Ovary (tissue), 7 donors: ENCODE measurements at regions not wholly inside any gene's neighbourhood (a gene's known extent, or its start where the extent isn't known, plus 50 kb on each side); places are given as distances from the start of the nearest gene placed in this dataset.

Experiments used
- DNase-seq, 5 donors: peaks; one replicate each; pipeline ENCODE4 v3.0.0-alpha.2; 2019 to 2020
- H3K27ac ChIP-seq, 2 donors: fragments of 200-600 bp; one replicate each; pipeline versions ENCODE4 v1.5.1 to v1.8.0; 2019 to 2022
- H3K27me3 ChIP-seq: fragments of 200-600 bp; one replicate; pipeline ENCODE4 v1.8.0; 2022
- H3K36me3 ChIP-seq: fragments of 200-600 bp; sonication (generic); one replicate; pipeline ENCODE4 v1.5.1; 2019
- H3K4me1 ChIP-seq: one replicate; pipeline ENCODE4 v1.8.1; 2013; ENCODE audit warnings: mild to moderate bottlenecking, moderate library complexity; ENCODE audit not compliant: insufficient read depth
- H3K4me3 ChIP-seq: fragments of 200-600 bp; sonication (generic); one replicate; pipeline ENCODE4 v1.5.1; 2017
- H3K9me3 ChIP-seq, 2 donors: fragments of 200-600 bp in 1 of 2; sonication (generic) in 1 of 2; one replicate each; pipeline versions ENCODE4 v1.5.1 to v1.8.1; 2013 to 2019; ENCODE audit warnings: mild to moderate bottlenecking in 1 of 2, moderate library complexity in 1 of 2
- EP300 ChIP-seq: sonication (generic); formaldehyde crosslinking; IDR thresholded peaks from one replicate; pipeline ENCODE4 v1.6.1; 2017; ENCODE audit warnings: antibody characterized with exemption
- POLR2A ChIP-seq: fragments of 450-650 bp; IDR thresholded peaks from one replicate; pipeline ENCODE4 v1.6.1; 2017; ENCODE audit warnings: antibody characterized with exemption, mild to moderate bottlenecking, moderate library complexity
- WGBS, 3 donors: extraction: QIAGEN DNeasy Blood & Tissue Kit in 1 of 3; methylation state at CpG; one replicate each; pipeline versions ENCODE4 v1.1.5 to v1.1.7; 2013 to 2017; 5-methylcytosine and 5-hydroxymethylcytosine counted together
- intact Hi-C, 4 donors: fragments of 100-400 bp; cut with DNase I; formaldehyde crosslinking; loops; one replicate each; pipeline versions ENCODE4 v1.11.0 to v1.15.1; 2022 to 2023
- TF ChIP-seq, protein P1 (sequence below), 3 donors: fragments of 450-650 bp in 2 of 3; fragments of 200-600 bp in 1 of 3; IDR thresholded peaks; one replicate each; pipeline versions ENCODE4 v1.5.1 to v1.8.0; 2016 to 2022; ENCODE audit warnings: antibody characterized with exemption in 3 of 3, mild to moderate bottlenecking in 1 of 3
- donor health status: DM: no; HTN: no; CAD: no; lungs with moderate emphysema.
- donor health status: DM: no; HTN: no; CAD: no.
- donor health status: Bipolar disorder and iron deficiency.
- donor health status: DM: no; HTN: no; CAD: no.
- donor health status: DM: yes; HTN: yes; CAD: no.

DNA sequence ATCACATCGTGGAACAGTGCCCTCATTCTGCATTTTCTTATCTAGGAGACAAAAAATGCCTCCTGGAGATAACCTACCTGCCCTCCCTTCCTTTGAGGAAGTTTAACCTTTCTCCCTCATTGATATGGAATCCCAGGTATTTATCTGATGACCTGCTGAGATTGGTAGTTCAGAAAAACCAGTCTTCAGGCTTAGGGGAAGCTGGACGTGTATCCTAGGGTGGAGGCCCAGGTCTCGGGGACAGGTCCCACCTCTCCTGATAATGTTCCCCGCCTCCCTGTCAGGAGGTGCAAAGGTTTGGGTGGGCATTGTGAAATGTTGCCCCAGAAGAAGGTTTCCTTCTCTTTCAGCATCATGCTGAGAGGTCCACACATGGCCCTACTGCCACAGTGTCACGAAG lies 186.9 kb upstream of the NAV2 start:
- WGBS, 3 donors = 62 to 78% (median 75%) methylated on average over 5 of the region's 5 CpGs
- no peaks in the 10 kb centered on the region for H3K9me3 ChIP-seq
- DNase-seq = no peak
- no peaks in the 10 kb centered on the region for H3K36me3 ChIP-seq
- no peaks in the 10 kb centered on the region for H3K27me3 ChIP-seq
- no peaks in the 10 kb centered on the region for H3K4me1 ChIP-seq
- no peak overlapping the region for H3K27ac ChIP-seq
- H3K4me3 ChIP-seq = no peak overlapping the region
- TF ChIP-seq POLR2A = no peak
- intact Hi-C loops = no loop called here

DNA sequence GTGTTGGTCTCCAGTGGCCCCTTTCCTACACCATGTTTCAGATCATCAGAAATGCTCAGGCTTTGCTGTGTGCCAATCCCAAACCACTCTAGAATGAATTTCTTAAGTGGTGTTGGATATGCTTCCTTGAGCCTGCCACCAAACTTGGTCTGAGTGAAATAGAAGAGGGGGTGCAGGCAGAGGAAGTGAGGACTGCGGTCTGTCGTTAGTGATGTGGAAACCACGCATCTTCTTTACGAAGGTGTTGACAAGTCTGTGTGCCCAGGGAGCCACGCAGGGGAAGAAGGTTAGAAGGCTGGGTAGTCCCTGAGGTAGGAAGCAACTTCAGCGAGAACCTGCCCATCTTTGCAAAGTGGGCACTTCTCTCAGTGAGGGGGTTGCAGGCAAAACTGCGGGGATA lies 187.4 kb upstream of the NAV2 start:
- no peak overlapping the region for H3K4me3 ChIP-seq
- WGBS, 3 donors = 82 to 93% (median 89%) methylated on average over 7 of the region's 7 CpGs
- DNase-seq = no peak
- intact Hi-C loops = no loop called here
- no peaks in the 10 kb centered on the region for H3K27me3 ChIP-seq
- no peak overlapping the region for H3K27ac ChIP-seq
- no peaks in the 10 kb centered on the region for H3K36me3 ChIP-seq
- TF ChIP-seq EP300 (no peak), POLR2A (no peak)
- TF ChIP-seq, protein P1, sequence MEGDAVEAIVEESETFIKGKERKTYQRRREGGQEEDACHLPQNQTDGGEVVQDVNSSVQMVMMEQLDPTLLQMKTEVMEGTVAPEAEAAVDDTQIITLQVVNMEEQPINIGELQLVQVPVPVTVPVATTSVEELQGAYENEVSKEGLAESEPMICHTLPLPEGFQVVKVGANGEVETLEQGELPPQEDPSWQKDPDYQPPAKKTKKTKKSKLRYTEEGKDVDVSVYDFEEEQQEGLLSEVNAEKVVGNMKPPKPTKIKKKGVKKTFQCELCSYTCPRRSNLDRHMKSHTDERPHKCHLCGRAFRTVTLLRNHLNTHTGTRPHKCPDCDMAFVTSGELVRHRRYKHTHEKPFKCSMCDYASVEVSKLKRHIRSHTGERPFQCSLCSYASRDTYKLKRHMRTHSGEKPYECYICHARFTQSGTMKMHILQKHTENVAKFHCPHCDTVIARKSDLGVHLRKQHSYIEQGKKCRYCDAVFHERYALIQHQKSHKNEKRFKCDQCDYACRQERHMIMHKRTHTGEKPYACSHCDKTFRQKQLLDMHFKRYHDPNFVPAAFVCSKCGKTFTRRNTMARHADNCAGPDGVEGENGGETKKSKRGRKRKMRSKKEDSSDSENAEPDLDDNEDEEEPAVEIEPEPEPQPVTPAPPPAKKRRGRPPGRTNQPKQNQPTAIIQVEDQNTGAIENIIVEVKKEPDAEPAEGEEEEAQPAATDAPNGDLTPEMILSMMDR (IDR thresholded peaks at IDR 0.05) = no peak
- no peaks in the 10 kb centered on the region for H3K4me1 ChIP-seq
- H3K9me3 ChIP-seq = no peaks in the 10 kb centered on the region

DNA sequence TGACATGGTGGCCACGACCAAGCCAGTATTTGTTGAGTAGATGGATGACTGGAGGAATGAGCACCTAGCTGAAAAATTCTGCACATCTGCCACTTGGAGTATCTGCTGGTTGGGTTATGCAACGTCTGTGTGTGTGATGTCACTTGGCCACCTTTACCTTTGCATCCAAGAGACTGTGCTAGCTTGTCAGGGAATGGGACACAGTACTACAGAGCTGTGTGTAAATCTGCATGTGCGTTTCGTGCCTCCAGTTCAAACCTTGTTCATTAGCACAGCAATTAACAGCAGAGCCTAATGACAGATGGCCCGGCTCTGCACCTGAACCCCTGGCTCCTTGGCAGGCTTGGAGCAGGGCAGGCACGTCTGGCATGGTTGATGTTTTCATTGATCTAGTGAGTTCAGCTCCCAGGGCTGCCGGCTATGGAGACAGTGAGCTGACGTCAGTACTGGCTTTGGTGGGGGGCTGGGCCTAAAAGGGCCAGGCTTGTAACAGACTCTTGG lies 188.4 kb upstream of the NAV2 start:
- no peak for DNase-seq
- no peak for TF ChIP-seq EP300
- no peak for TF ChIP-seq POLR2A
- TF ChIP-seq, protein P1 (IDR thresholded peaks at IDR 0.05) = no peak
- Histone ChIP-seq H3K4me1 (no peaks in the 10 kb centered on the region), H3K9me3 (no peaks in the 10 kb centered on the region), H3K4me3 (no peak overlapping the region), H3K27me3 (no peaks in the 10 kb centered on the region), H3K27ac (no peak overlapping the region), H3K36me3 (no peaks in the 10 kb centered on the region)
- 32 to 46% (median 33%) methylated on average over 8 of the region's 8 CpGs for WGBS, 3 donors
- intact Hi-C loops = no loop called here

DNA sequence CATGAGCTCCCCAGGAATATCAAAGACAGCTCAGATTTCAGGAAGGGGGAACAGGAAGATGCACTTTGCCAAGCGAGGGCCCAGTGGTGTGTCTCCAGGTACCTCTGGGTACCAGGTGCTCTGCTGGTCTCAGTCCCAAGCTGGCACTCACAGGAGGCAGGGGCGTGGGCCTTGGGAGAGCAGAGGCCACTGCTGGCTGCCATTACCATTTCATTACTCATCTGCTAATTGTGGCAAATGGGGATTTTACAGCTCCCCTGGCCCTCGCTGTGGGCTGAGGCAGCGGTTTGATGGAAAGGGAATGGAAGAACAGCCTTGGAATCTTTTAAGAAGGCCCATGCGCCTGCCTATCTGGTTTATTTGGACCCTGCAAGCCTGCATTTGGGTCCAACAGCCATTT lies 192.0 kb upstream of the NAV2 start:
- intact Hi-C loops = no loop called here
- WGBS, 3 donors = 74 to 84% (median 76%) methylated on average over 5 of the region's 5 CpGs
- no peaks in the 10 kb centered on the region for H3K4me1 ChIP-seq
- no peak overlapping the region for H3K4me3 ChIP-seq
- H3K27ac ChIP-seq = no peak overlapping the region
- no peaks in the 10 kb centered on the region for H3K27me3 ChIP-seq
- no peak for DNase-seq
- no peaks in the 10 kb centered on the region for H3K9me3 ChIP-seq
- TF ChIP-seq EP300 = no peak
- TF ChIP-seq, protein P1 (IDR thresholded peaks at IDR 0.05) = no peak
- no peak for TF ChIP-seq POLR2A
- H3K36me3 ChIP-seq = no peaks in the 10 kb centered on the region

DNA sequence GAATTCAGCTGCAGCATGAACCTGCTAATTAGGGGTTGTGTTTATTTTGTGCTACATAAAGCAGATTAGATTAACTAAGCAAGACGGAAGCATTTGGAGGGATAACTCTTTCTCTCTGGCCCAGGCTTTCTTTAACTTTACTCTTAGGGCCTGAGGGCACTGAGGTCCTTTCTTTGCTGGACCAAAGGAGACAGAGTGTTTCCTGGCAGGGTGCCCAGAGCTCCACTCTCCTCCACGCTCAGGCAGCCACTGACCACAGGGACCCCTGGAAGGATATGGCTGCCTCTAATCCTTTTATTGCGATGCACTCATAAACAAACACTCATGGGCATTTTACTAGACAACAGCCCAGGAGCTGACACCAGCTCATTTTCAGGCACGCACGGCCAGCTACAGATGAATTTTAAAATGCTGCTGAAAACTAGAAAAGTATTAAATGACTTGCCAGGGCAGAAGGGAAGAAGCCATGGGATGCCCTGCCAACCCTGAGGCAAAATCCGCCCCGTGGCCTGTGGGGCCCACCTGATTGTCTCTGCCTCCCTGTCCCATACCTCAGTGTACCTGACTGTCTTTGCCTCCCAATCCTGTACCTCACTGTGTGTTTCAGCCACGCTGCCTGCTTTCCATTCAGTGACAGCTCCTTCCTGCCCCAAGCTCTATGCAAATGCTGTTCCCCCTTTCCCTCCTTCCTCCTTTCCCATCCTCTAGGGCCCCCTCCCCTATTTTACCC lies 192.6 kb upstream of the NAV2 start:
- H3K4me1 ChIP-seq = no peaks in the 10 kb centered on the region
- H3K36me3 ChIP-seq = no peaks in the 10 kb centered on the region
- intact Hi-C loops = no loop called here
- no peaks in the 10 kb centered on the region for H3K27me3 ChIP-seq
- H3K4me3 ChIP-seq = no peak overlapping the region
- H3K27ac ChIP-seq = no peak overlapping the region
- WGBS, 3 donors = 33 to 46% (median 39%) methylated on average over 8 of the region's 8 CpGs
- no peak for TF ChIP-seq EP300
- no peak for TF ChIP-seq POLR2A
- TF ChIP-seq, protein P1 (IDR thresholded peaks at IDR 0.05) = no peak
- H3K9me3 ChIP-seq = no peaks in the 10 kb centered on the region
- DNase-seq = peak in 1 of 5 donors; percentile 33
